Neutrophil (primary cell): ENCODE measurements at regions not wholly inside any gene's neighbourhood (a gene's known extent, or its start where the extent isn't known, plus 50 kb on each side); places are given as distances from the start of the nearest gene placed in this dataset.

Experiments used
- H3K27ac ChIP-seq: fragments of 200-600 bp; sonication (generic); 2 replicates; pipeline ENCODE4 v1.5.1; 2016; ENCODE audit warnings: mild to moderate bottlenecking, moderate library complexity
- H3K27me3 ChIP-seq: fragments of 200-600 bp; sonication (generic); 2 replicates; pipeline ENCODE4 v1.6.0; 2016; ENCODE audit warnings: mild to moderate bottlenecking
- H3K36me3 ChIP-seq: fragments of 200-600 bp; sonication (generic); 2 replicates; pipeline ENCODE4 v1.5.1; 2017
- H3K4me1 ChIP-seq, 2 experiments: fragments of 200-600 bp in 1 of 2; sonication (generic) in 1 of 2; 1 replicate in 1 of 2; 2 replicates in 1 of 2; pipeline versions ENCODE4 v1.5.1 to v1.6.1; 2013 to 2016; ENCODE audit warnings: low read depth in 1 of 2, low read length in 1 of 2, mild to moderate bottlenecking in 1 of 2, moderate library complexity in 1 of 2; ENCODE audit not compliant: control insufficient read depth in 1 of 2, insufficient read depth in 1 of 2
- H3K4me3 ChIP-seq, 2 experiments: fragments of 200-600 bp in 1 of 2; sonication (generic) in 1 of 2; 1 replicate in 1 of 2; 2 replicates in 1 of 2; pipeline ENCODE4 v1.5.1; 2013 to 2016; ENCODE audit warnings: low read depth in 1 of 2, low read length in 1 of 2, mild to moderate bottlenecking in 1 of 2, moderate library complexity in 1 of 2
- H3K9me3 ChIP-seq: fragments of 200-600 bp; sonication (generic); 2 replicates; pipeline ENCODE4 v1.5.1; 2016
- CTCF ChIP-seq: fragments of 200-600 bp; sonication (generic); IDR thresholded peaks from 2 replicates; pipeline ENCODE4 v1.5.1; 2016; ENCODE audit warnings: antibody characterized with exemption

DNA sequence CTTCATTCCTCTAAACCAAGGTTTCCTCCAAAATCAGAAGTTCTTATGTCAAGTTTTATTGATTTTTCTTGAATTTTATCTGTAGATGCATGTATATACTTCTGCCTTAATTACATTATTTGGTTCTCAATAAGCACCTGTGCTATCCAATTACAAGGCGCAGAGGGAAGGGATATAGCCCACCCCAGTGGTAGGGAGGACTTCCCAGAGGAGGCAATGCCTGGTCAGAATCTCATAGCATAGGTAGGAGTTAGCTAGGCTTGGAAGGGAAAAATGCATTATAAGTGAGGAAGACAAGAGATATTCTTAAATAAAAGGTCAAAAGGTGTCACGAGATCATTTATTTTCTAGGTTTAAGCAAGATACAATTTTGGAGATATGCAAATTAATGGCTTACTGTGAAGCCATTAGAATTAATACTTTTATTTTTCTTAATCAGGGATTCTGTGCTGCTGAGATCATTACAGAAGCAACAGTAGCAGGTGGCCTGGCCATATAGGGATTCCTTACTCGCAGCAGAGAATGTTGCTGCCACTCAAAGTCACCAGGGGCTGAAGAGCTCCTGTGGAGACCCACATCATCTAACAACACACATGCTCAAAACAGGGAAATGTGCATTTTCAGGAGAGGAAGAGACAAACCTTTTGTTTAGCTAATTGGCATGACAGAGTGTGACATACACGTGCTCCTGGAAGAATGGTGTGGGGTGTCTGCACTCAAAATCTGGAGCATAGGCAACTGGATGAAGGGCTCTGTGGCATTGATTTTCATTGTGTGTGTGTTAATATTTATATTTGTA lies 178.3 kb downstream of the ATG4C start:
- TF ChIP-seq CTCF = no peak
- Histone ChIP-seq H3K36me3 (no peaks in the 10 kb centered on the region), H3K4me1 (no peaks in the 10 kb centered on the region), H3K9me3 (no peaks in the 10 kb centered on the region), H3K27ac (no peak overlapping the region), H3K4me3 (no peak overlapping the region), H3K27me3 (peaks cover 25% of the 10 kb centered on the region)

DNA sequence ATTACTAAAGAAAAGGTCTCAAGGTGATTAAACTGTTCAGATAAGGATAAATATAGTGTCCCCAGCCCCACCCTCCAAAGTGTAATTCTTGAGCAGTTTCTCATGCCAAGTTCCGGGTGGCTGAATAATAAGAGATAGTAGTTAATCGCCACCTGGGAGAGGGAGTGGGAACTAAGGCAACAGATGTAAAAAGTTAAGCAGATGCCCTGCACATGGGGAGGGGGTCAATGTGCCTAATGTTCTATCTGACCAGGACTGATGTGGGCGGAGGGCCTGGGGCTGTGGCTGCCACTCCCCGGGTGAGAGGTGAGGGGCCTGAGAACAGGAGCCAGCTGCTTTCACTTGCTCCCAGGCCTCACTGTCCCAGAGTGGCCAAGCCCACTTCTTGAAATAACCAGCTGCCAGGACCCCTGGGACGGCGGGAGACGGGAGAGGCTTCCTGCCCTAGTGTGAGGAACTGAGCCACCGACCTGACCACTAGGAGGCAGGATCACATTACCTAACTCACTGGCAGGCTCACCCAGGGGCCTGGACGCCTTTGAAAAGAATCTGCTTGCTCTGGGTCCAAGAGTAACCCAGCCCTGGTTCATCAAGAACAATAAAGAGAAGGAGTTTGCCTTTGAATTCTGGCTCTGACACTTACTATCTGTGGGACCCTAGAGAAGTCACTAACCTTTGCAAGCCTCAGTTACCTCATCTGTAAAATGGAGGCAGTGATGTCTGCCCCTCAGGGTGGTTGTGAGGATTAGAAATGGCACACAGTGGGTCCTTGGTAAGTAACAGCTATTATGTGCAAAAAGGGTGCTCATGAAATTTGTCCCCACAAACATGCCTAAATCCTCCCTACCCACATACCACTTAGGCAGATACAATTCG lies 179.2 kb downstream of the ATG4C start:
- H3K4me1 ChIP-seq = no peaks in the 10 kb centered on the region
- no peak overlapping the region for H3K4me3 ChIP-seq
- H3K27me3 ChIP-seq = peaks cover 25% of the 10 kb centered on the region
- TF ChIP-seq CTCF = no peak
- no peaks in the 10 kb centered on the region for H3K36me3 ChIP-seq
- no peak overlapping the region for H3K27ac ChIP-seq
- H3K9me3 ChIP-seq = no peaks in the 10 kb centered on the region

GRCh38 chr1:62964141-62964540 lies 180.2 kb downstream of the ATG4C start:
- Histone ChIP-seq H3K27me3 (peaks cover 25% of the 10 kb centered on the region), H3K36me3 (no peaks in the 10 kb centered on the region), H3K4me1 (no peaks in the 10 kb centered on the region), H3K9me3 (no peaks in the 10 kb centered on the region), H3K27ac (no peak overlapping the region), H3K4me3 (no peak overlapping the region)
- TF ChIP-seq CTCF = no peak

DNA sequence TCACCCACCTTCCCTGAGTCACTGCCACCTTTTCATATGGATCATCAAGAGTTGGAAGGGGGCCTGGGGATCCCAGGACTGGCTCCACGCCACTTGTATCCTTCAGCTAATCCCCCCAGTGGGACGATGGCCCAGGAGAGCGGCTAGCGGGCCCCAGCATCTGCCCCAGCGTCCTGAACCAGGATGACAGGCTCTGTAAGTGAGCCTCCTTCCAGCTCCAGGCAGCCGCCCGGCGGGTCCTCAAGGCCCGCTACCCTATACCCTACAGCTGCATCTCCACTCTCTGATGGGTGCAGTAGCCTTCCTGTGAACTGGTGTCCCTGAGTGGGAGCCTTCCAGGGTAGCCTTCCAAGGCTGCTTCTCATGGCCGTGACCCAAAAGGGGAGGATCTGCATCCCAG lies 183.1 kb downstream of the ATG4C start:
- peaks cover 14% of the 10 kb centered on the region for H3K27me3 ChIP-seq
- H3K27ac ChIP-seq = no peak overlapping the region
- H3K9me3 ChIP-seq = no peaks in the 10 kb centered on the region
- no peaks in the 10 kb centered on the region for H3K4me1 ChIP-seq
- no peak overlapping the region for H3K4me3 ChIP-seq
- H3K36me3 ChIP-seq = no peaks in the 10 kb centered on the region
- no peak for TF ChIP-seq CTCF

DNA sequence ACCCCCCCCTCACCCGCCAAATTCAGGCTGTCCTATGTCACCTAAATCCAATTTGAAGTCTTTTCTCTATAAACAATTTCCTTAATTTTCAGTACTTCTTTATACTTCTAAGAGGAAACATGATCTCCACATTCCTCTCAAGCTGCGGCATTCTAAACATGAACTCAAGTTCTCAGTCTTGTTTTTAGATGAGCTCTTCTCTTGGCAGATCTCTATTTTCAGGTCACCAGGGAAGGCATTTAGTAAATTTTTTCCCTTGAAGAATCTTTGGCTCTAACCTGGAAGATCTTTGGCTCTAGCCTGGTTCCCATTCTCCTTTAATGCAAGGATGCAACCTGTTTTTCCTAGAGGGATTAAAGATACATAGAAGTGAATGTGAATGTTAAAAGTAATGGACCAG lies 193.4 kb downstream of the ATG4C start:
- TF ChIP-seq CTCF = no peak
- no peaks in the 10 kb centered on the region for H3K36me3 ChIP-seq
- H3K4me3 ChIP-seq = no peak overlapping the region
- no peaks in the 10 kb centered on the region for H3K4me1 ChIP-seq
- no peak overlapping the region for H3K27ac ChIP-seq
- H3K27me3 ChIP-seq = peaks cover 6% of the 10 kb centered on the region
- H3K9me3 ChIP-seq = no peaks in the 10 kb centered on the region
